ENCODE measurements at regions not wholly inside any gene's neighbourhood (a gene's known extent, or its start where the extent isn't known, plus 50 kb on each side); places are given as distances from the start of the nearest gene placed in this dataset.

DNA sequence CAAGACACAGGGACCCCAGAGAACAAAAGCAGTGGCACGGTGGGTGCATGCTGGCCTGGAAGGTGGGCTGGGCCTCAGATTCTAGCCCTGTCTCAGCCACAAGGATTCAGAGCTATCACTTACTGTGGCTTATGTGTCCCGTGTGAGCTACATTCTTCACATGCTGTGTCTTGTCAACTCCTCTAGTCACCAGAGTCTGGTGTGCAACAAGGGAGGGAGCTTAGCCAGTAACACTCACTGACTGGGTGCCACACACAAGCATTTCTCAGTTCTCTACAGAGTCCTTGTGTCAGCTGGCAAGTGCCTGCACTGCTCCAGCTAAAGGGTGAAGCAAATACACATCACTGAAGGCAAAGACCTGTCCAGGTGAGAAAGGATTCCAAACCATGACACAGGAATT lies 186.9 kb upstream of the CDYL start:
- TF ChIP-seq, protein P1, sequence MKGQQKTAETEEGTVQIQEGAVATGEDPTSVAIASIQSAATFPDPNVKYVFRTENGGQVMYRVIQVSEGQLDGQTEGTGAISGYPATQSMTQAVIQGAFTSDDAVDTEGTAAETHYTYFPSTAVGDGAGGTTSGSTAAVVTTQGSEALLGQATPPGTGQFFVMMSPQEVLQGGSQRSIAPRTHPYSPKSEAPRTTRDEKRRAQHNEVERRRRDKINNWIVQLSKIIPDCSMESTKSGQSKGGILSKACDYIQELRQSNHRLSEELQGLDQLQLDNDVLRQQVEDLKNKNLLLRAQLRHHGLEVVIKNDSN (CRISPR knock-in tag; IDR thresholded peaks at IDR 0.05): no peak
- TF ChIP-seq ZBTB34 (CRISPR knock-in tag; IDR thresholded peaks at IDR 0.05) (no peak), CREB1 (IDR thresholded peaks at IDR 0.05) (no peak), CREB1 (CRISPR knock-in tag; IDR thresholded peaks at IDR 0.05) (no peak), NUFIP1 (IDR thresholded peaks at IDR 0.05; ENCODE audit: partially characterized antibody) (no peak), BHLHE40 (IDR thresholded peaks at IDR 0.05; ENCODE audit: low read length) (no peak), FOXK1 (CRISPR knock-in tag; IDR thresholded peaks at IDR 0.05; ENCODE audit: borderline replicate concordance) (no peak)

All from K562 (cell line).